NCI-H82 (cell line): ENCODE measurements at regions not wholly inside any gene's neighbourhood (a gene's known extent, or its start where the extent isn't known, plus 50 kb on each side); places are given as distances from the start of the nearest gene placed in this dataset.
"Not testable (repeated sequence)": the region's sequence is repeated elsewhere in the genome, so short reads cannot be mapped to it uniquely, and the experiment has no call there.

Source experiments
- DNase-seq: peaks from one replicate; lab custom pipeline; 2025; lab: John Stamatoyannopoulos, UW

GRCh38 chr13:97875911-97876310 lies 77.6 kb upstream of the IPO5 start:
- no peak for DNase-seq

DNA sequence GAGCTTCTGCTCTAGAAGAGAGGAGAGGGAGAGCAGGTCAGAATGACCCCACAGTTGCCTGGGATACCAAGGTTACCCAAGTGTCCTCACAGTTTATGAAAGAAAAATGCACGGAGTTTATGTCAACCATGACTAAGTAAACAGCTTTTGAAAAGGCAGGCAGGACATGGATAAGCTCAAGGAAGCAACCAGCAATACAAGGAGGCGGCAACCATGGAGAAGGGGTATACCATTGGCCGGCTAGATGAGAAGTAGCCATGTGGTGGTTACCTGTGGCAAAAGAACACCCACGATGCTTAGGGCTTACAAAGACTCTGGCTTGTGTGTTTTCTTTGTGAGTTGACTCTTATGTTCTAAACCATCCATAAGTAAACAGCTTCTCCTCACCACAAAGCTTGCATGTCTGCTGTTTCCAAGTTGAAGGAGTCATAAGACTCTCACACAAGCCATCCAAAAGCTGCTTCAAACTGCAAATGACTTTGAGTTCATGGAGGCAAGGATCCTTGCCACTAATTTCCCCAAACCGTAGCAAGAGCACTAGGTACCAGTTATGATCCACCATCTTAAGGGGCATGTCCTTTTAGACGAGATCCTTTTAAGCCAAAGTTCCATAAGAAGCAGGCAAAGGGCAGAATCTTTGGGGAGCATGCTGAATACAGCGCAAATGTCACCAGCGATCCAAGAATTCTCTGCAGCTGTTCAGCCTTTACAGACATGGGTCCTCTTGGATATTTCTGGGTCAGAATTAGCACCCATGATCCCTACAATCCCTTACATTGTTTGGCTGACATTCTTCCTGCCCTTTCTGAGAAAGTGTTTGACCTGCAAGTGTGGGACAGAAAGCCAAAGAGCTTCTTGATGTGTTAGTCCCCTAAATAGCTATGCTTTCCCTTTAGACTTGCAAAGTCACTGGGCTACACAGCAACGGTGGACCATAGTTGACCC lies 74.8 kb upstream of the IPO5 start:
- DNase-seq: no peak

GRCh38 chr13:97879646-97880310 lies 73.7 kb upstream of the IPO5 start:
- DNase-seq: no peak

DNA sequence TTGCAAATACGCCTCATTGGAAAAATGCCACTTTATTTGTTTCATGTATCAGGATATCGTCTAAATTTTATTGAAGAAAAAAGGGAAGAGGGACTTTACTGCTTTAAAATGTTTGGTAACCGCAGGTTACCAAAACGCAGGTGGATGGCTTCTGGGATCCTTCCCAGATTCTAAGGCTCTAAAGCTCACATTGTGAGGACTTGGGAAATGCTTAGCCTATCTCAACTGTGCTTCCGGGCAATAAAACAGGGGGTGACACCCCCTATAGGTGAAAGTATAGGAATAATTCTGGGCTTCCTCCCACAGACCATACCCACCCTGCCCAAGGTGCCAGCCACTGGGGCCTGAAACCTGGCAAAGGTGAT lies 73.2 kb upstream of the IPO5 start:
- DNase-seq: no peak

DNA sequence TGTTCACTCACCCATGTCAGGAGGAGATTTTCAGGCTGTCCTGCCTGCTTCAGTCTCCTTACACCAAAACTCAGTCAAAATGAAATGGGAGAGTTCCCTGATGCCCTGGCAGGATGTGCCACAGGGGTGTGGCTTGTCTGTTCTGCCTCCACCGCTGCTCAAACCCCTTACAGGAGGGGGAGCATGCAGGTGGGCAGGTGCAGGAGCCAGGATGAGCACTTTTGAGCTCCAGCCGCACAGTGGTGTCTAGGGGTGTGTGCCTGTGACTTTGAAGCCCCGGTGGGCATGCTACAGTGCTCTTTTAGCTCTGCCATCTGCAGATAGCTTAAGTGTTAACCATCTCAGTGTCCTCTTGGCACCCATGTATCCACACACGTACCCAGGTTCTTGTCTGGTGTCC lies 71.9 kb upstream of the IPO5 start:
- no peak for DNase-seq

DNA sequence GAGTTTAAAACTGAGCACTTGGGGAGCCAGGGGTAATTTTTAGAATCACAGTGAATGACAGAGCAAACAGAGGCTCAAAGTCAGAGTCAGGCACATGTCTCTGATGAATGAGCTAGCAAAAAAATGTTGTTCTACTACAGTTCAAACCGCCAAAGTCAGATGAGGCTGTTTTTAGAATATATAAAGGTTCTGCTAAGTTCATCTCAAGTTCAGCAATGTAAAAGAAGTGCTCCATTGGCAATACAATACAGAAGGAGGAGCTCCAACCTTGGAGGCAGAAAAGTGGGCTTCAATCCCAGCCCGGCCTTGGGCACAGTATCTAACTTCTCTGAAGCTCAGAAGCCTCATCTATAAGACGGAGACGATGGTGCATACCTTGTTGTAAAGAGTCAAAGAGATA lies 70.1 kb upstream of the IPO5 start:
- no peak for DNase-seq

- no peak for DNase-seq
Measured at GRCh38 chr13:97884707-97885468, 68.6 kb upstream of the IPO5 start.

- no peak for DNase-seq
Measured at GRCh38 chr13:97885641-97886040, 67.8 kb upstream of the IPO5 start.

DNA sequence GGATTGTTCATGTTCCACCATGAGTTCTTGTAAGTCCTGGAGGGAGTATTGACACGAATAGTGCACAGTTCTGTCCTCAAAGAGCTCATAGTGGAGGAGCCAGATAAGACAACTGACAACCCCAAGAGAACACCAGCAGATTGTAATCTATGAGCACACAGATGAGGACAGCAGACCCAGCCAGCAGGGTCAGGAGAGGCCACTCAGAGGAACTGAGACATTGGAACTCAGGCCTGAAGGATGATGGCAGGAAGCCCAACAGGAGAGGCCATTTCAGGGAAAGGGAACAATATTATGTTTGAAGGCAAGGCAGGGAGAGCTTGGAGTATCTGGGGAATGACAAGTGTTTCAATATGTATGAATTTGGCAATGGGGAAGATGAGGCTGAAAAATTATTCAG lies 63.7 kb upstream of the IPO5 start:
- DNase-seq: no peak

DNA sequence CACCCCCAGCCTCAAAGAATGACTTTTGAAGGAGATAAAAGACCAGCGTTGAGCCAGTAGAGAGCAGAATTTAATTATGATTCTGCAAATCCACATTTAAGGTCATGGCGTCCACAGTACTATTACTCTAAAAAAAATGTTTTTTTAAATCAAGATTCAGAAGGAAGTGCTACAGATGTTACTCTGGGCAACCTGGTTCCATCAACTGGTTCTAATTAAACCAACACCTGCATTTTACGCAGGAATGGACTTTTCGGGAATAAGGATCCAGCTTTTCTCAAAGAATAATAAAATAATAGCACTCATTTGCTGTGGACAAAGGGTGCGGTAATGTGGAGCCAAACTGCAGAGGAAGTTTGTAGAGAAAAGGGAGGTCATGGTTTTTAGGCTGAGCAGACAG lies 62.9 kb upstream of the IPO5 start:
- no peak for DNase-seq

- DNase-seq: not testable (repeated sequence)
Measured at GRCh38 chr13:97891964-97892363, 61.5 kb upstream of the IPO5 start.

DNA sequence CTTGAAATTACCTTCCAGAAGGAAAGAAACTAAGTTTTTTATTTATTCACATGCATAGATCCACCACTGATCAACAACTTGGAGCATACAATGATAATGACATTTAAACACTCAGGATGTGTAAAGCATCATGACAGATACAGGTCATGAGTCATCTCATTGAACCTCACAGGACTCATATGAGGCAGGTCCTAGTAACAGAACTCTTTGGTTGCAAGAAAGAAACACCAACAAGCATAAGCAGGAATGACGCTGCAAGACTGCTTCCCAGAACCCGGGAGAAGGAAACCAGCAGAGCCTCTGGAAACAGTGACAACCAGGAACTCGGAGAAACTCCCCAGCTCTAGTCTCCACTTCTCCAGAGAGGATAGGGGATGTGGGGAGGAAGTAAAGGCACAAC lies 60.8 kb upstream of the IPO5 start:
- DNase-seq: no peak

DNA sequence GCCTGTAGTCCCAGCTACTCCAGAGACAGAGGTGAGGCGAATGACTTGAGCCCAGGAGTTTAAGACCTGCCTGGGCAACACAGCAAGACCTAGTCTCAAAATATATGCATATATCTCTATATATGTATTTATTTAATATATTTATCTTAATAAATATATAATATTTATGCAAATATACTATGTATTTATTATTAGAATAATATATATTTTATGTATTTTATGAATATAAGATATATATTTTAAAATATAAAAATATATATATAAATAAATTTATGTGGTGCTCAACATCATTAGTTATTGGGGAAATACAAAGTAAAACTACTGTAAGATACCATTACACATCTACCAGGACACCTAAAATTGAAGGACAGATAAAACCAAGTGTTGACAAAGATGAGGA lies 58.1 kb upstream of the IPO5 start:
- DNase-seq: no peak

DNA sequence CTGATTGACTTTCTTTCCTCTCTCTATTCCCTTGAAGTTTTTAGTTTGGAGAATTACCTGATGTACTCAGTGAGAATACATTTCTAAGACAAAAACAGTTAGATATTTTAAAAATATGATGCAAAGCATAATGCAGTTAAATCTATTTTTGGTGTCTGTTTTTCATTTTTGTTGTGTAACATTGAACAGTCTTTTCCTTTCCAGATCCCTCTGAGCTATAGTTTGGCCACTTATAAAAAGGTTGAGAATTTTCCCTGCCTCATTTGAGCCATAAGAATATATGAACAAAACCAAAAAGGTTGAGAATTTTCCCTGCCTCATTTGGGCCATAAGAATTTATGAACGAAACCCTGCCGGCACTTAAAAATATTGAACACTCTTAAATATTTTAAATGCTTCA lies 57.0 kb upstream of the IPO5 start:
- no peak for DNase-seq

DNA sequence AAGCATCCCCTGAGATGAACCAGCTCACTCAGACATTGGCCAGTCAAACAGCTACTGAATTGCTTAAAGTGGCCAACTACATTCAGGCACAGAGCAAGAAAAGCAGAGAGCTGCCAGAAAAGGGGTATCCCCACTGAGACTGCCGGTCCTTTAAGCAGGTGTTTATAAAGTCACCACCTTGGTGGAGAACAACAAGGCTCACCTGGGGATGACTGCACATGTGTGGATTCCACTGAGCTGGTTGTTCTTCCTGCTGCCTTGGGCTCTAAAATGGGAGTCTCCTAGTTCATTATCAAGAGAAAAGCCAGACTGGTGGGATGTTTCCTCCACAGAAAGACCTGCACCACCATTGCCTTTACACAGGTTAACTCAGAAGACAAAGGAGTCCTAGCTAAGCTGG lies 51.8 kb upstream of the IPO5 start:
- DNase-seq: no peak
